GM23248 (cell line): ENCODE measurements at regions not wholly inside any gene's neighbourhood (a gene's known extent, or its start where the extent isn't known, plus 50 kb on each side); places are given as distances from the start of the nearest gene placed in this dataset.

Experiments
- EZH2 ChIP-seq: fragments of 200-600 bp; sonication (generic); IDR thresholded peaks from 2 replicates; pipeline ENCODE4 v1.6.1; 2018; ENCODE audit warnings: antibody characterized with exemption, mild to moderate bottlenecking; ENCODE audit not compliant: insufficient read depth, poor library complexity, severe bottlenecking
- EZH2phosphoT487 ChIP-seq: fragments of 200-600 bp; sonication (generic); IDR thresholded peaks from 2 replicates; pipeline ENCODE4 v1.6.1; 2018; ENCODE audit warnings: antibody characterized with exemption, moderate library complexity, mild to moderate bottlenecking, low read depth; ENCODE audit not compliant: insufficient read depth

DNA sequence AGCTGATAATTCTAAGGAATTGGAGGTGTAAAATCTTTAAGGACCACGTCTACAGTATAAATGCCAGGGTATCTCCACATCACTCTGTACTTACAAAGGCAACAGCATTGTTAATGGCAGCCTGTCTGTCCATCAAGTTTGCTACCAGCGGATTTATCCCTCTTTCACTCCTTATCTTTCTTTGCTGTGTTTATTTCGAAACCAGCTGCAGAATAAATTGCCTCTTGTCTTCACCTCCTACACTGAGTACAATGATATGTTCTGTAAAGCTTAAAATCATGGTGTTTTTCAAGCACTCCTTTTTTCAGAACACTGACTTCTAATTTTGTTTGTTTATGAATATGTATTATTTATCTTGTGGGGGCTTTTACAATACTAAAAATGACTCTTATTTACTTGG, 1088.1 kb downstream of the NR2F1-AS1 start:
- no peak for TF ChIP-seq EZH2phosphoT487
- TF ChIP-seq EZH2: no peak
